HepG2 (cell line): ENCODE measurements at regions not wholly inside any gene's neighbourhood (a gene's known extent, or its start where the extent isn't known, plus 50 kb on each side); places are given as distances from the start of the nearest gene placed in this dataset.

Experiments used
- CTCF ChIP-seq: sonication (generic); formaldehyde crosslinking; IDR thresholded peaks from 2 replicates; pipeline ENCODE4 v1.5.0; 2020; ENCODE audit warnings: mild to moderate bottlenecking, missing genetic modification reagents, moderate library complexity
- KDM2A ChIP-seq: sonication (generic); formaldehyde crosslinking; IDR thresholded peaks from 2 replicates; pipeline ENCODE4 v1.4.0; 2020; ENCODE audit warnings: low read depth, missing genetic modification reagents, borderline replicate concordance
- MAX ChIP-seq: IDR thresholded peaks from 2 replicates; pipeline ENCODE4 v1.6.1; 2012; ENCODE audit warnings: inconsistent platforms
- NBN ChIP-seq: fragments of 450-650 bp; conservative IDR thresholded peaks from 2 replicates; pipeline ENCODE4 v1.6.1; 2017

GRCh38 chr12:92025462-92026207 lies 120.0 kb downstream of the BTG1 start:
- TF ChIP-seq CTCF (CRISPR knock-in tag) (no peak), KDM2A (CRISPR knock-in tag) (no peak), NBN (no peak), MAX (no peak)
